Transverse colon (tissue), 4 donors: ENCODE measurements at regions not wholly inside any gene's neighbourhood (a gene's known extent, or its start where the extent isn't known, plus 50 kb on each side); places are given as distances from the start of the nearest gene placed in this dataset.

Experiments used
- DNase-seq: peaks from one replicate; pipeline ENCODE4 v3.0.0-alpha.2; 2019
- H3K27ac ChIP-seq, 4 donors: fragments of 200-600 bp; sonication (generic); 2 replicates each; pipeline ENCODE4 v1.5.1; 2016 to 2018; ENCODE audit warnings: inconsistent platforms in 4 of 4
- H3K27me3 ChIP-seq: fragments of 200-600 bp; sonication (generic); 2 replicates; pipeline ENCODE4 v1.5.1; 2017; ENCODE audit warnings: inconsistent platforms
- H3K36me3 ChIP-seq, 4 donors: fragments of 200-600 bp; sonication (generic); 2 replicates each; pipeline ENCODE4 v1.5.1; 2017 to 2019; ENCODE audit warnings: inconsistent platforms in 4 of 4
- H3K4me1 ChIP-seq, 4 donors: fragments of 200-600 bp; sonication (generic); 2 replicates each; pipeline ENCODE4 v1.5.1; 2017 to 2020; ENCODE audit warnings: inconsistent platforms in 4 of 4
- H3K4me3 ChIP-seq, 4 donors: fragments of 200-600 bp; sonication (generic); 1 replicate in 1 of 4; 2 replicates in 3 of 4; pipeline versions ENCODE4 v1.5.1 to v1.6.1; 2017 to 2019; ENCODE audit warnings: inconsistent platforms in 4 of 4
- H3K9me3 ChIP-seq, 2 donors: fragments of 200-600 bp; sonication (generic); 2 replicates each; pipeline ENCODE4 v1.5.1; 2017 to 2019; ENCODE audit warnings: inconsistent platforms in 2 of 2
- CTCF ChIP-seq, 5 experiments: fragments of 200-600 bp in 3 of 5; fragments of 450-650 bp in 2 of 5; sonication (generic) in 3 of 5; IDR thresholded peaks; 1 replicate in 2 of 5; 2 replicates in 3 of 5; pipeline ENCODE4 v1.5.1; 2016 to 2017; ENCODE audit warnings: antibody characterized with exemption in 5 of 5, inconsistent platforms in 3 of 5, mild to moderate bottlenecking in 2 of 5, moderate library complexity in 1 of 5
- EP300 ChIP-seq: sonication (generic); formaldehyde crosslinking; IDR thresholded peaks from one replicate; pipeline ENCODE4 v1.6.1; 2017; ENCODE audit warnings: antibody characterized with exemption, low read depth
- POLR2A ChIP-seq: fragments of 450-650 bp; IDR thresholded peaks from one replicate; pipeline ENCODE4 v1.6.1; 2016; ENCODE audit warnings: antibody characterized with exemption, mild to moderate bottlenecking, moderate library complexity
- POLR2AphosphoS5 ChIP-seq, 3 donors: sonication (generic); formaldehyde crosslinking; IDR thresholded peaks; one replicate each; pipeline ENCODE4 v1.6.1; 2016; ENCODE audit warnings: antibody characterized with exemption in 3 of 3
- WGBS, 2 donors: methylation state at CpG; one replicate each; pipeline ENCODE4 v1.1.5; 2018; ENCODE audit warnings: low coverage in 1 of 2; 5-methylcytosine and 5-hydroxymethylcytosine counted together
- in situ Hi-C, 4 donors: fragments of 200-750 bp; cut with MboI; loops; one replicate each; pipeline versions ENCODE4 v1.15.0 to v1.15.1; 2017; ENCODE audit warnings: low sequenced_read_pairs in 3 of 4, low pct_ligation_motif_present in 1 of 4, low pct_unique_long_range_greater_than_20kb in 1 of 4
- intact Hi-C: fragments of 100-400 bp; cut with DNase I; formaldehyde crosslinking; loops from one replicate; pipeline ENCODE4 v1.15.1; 2023; ENCODE audit warnings: low total_unique reads

DNA sequence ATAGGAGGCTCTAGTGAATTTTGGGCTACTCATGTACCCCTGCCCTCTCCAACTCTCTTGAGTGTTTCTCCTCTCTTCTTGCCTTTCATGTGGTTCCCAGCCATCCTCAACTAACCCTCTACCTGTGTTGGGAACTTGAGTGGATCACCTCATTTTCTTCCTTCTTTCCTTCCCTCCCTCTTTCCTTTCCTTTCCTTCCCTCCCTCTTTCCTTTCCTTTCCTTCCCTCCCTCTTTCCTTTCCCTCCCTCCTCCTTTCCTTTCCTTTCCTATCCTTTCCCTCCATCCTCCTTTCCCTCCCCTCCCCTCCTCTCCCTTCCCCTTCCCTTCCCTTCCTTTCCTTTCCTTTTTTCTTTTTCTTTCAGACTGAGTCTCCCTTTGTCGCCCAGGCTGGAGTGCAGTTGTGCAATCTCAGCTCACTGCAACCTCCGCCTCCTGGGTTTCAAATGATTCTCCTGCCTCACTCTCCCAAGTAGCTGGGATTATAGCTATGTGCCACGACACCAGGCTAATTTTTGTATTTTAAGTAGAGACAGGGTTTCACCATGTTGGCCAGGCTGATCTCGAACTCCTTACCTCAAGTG is 63.8 kb downstream of the BTBD3 start:
- TF ChIP-seq POLR2AphosphoS5 (IDR thresholded peaks at IDR 0.05) (no peak), POLR2A (no peak), CTCF (IDR thresholded peaks at IDR 0.05) (no peak), EP300 (no peak)
- Histone ChIP-seq H3K27me3 (no peaks in the 10 kb centered on the region), H3K36me3 (no peaks in the 10 kb centered on the region), H3K4me3 (no peak overlapping the region), H3K27ac (no peak overlapping the region), H3K4me1 (peaks cover 0 to 4% (median 0%) of the 10 kb centered on the region in 4 donors), H3K9me3 (no peaks in the 10 kb centered on the region)
- DNase-seq: no peak
- intact Hi-C loops (no loop called here), in situ Hi-C loops (no loop called here)
- WGBS, 2 donors: 87 to 100% methylated on average over 2 to 4 of the region's 4 CpGs

GRCh38 chr20:11982289-11982954 is 64.7 kb downstream of the BTBD3 start:
- DNase-seq: no peak

DNA sequence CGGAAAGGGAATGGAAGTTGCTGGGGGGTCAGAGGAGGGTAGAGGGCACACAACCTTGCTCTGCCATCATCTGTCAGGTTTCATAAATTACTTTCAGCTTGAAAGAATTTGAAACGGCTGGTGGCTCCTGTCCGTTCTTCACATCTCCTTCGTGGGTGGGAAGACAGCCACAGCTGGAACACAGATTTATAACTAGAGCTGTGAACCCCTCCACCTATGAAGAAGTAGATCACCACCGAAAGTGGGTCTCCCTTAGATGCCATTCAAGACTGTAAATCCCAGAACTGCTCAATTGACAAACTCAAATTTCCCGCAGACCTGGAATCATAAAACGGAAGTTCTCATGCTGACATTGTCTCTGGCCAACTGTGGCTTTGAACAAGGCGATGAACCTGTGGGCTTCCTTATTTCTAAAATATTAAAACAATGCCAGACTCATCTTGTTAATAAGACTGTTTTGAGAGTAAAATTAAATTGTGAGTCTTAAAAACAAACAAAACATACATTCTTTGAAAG is 65.3 kb downstream of the BTBD3 start:
- DNase-seq: no peak
- Histone ChIP-seq H3K27me3 (no peaks in the 10 kb centered on the region), H3K9me3 (no peaks in the 10 kb centered on the region), H3K4me1 (peaks cover 0 to 4% (median 0%) of the 10 kb centered on the region in 4 donors), H3K36me3 (no peaks in the 10 kb centered on the region), H3K4me3 (no peak overlapping the region), H3K27ac (no peak overlapping the region)
- 52 to 54% methylated on average over 5 to 8 of the region's 8 CpGs for WGBS, 2 donors
- intact Hi-C loops: no loop called here
- TF ChIP-seq POLR2AphosphoS5 (IDR thresholded peaks at IDR 0.05) (no peak), EP300 (no peak), CTCF (IDR thresholded peaks at IDR 0.05) (no peak), POLR2A (no peak)
- in situ Hi-C loops: no loop called here

More at GRCh38 chr20:11982289-11982954, 64.7 kb downstream of the BTBD3 start:
- intact Hi-C loops: no loop called here
- Histone ChIP-seq H3K27me3 (no peaks in the 10 kb centered on the region), H3K9me3 (no peaks in the 10 kb centered on the region), H3K27ac (no peak overlapping the region), H3K4me1 (peaks cover 0 to 4% (median 0%) of the 10 kb centered on the region in 4 donors), H3K4me3 (no peak overlapping the region), H3K36me3 (no peaks in the 10 kb centered on the region)
- 41 to 55% methylated on average over 3 to 4 of the region's 4 CpGs for WGBS, 2 donors
- in situ Hi-C loops: no loop called here
- no peak for TF ChIP-seq CTCF (IDR thresholded peaks at IDR 0.05)
- TF ChIP-seq POLR2A: no peak
- no peak for TF ChIP-seq POLR2AphosphoS5 (IDR thresholded peaks at IDR 0.05)
- no peak for TF ChIP-seq EP300

- Histone ChIP-seq H3K9me3 (no peaks in the 10 kb centered on the region), H3K27ac (no peak overlapping the region), H3K27me3 (no peaks in the 10 kb centered on the region), H3K4me1 (peaks cover 0 to 4% (median 0%) of the 10 kb centered on the region in 4 donors), H3K4me3 (no peak overlapping the region), H3K36me3 (no peaks in the 10 kb centered on the region)
- no peak for TF ChIP-seq EP300
- no peak for TF ChIP-seq CTCF (IDR thresholded peaks at IDR 0.05)
- no peak for TF ChIP-seq POLR2AphosphoS5 (IDR thresholded peaks at IDR 0.05)
- TF ChIP-seq POLR2A: no peak
- in situ Hi-C loops (no loop called here), intact Hi-C loops (no loop called here)
- no peak for DNase-seq
These were observed 69.3 kb downstream of the BTBD3 start for GRCh38 chr20:11986954-11987353.
